ENCODE measurements at regions not wholly inside any gene's neighbourhood (a gene's known extent, or its start where the extent isn't known, plus 50 kb on each side); places are given as distances from the start of the nearest gene placed in this dataset.

GRCh38 chr18:28999726-29000125 is 822.8 kb upstream of the CDH2 start (continued):
- no peak for TF ChIP-seq HNF1A (IDR thresholded peaks at IDR 0.05; ENCODE audit: low read depth)
- no peak for TF ChIP-seq HNF1A (CRISPR knock-in tag; IDR thresholded peaks at IDR 0.05; ENCODE audit: borderline replicate concordance)
- TF ChIP-seq POGZ (CRISPR knock-in tag; IDR thresholded peaks at IDR 0.05), result no peak
- no peak for TF ChIP-seq PLRG1 (conservative IDR thresholded peaks at IDR 0.05)
- TF ChIP-seq ZKSCAN5 (CRISPR knock-in tag; IDR thresholded peaks at IDR 0.05), result no peak
- no peak for TF ChIP-seq TRIM22 (IDR thresholded peaks at IDR 0.05)

GRCh38 chr18:28995319-28995718 is 818.4 kb upstream of the CDH2 start:
- no peak for DNase-seq (ENCODE audit: low spot score)
- intact Hi-C loops (cut with micrococcal nuclease; ENCODE audit: unreplicated experiment), result no loop called here
- ATAC-seq, result no peak
- TF ChIP-seq ZNF703 (CRISPR knock-in tag; IDR thresholded peaks at IDR 0.05; ENCODE audit: borderline replicate concordance) (no peak), ZNF710 (CRISPR knock-in tag; IDR thresholded peaks at IDR 0.05; ENCODE audit: borderline replicate concordance) (no peak), NCOR1 (IDR thresholded peaks at IDR 0.05; ENCODE audit: borderline replicate concordance, low read length) (no peak), FOXP4 (CRISPR knock-in tag; IDR thresholded peaks at IDR 0.05) (no peak), SAP130 (CRISPR knock-in tag; IDR thresholded peaks at IDR 0.05; ENCODE audit: low read depth) (no peak), PHF5A (CRISPR knock-in tag; IDR thresholded peaks at IDR 0.05; ENCODE audit: low read depth, unreplicated experiment) (no peak), NR2C2 (CRISPR knock-in tag; IDR thresholded peaks at IDR 0.05; ENCODE audit: borderline replicate concordance) (no peak), ZNF431 (CRISPR knock-in tag; IDR thresholded peaks at IDR 0.05; ENCODE audit: borderline replicate concordance, low read depth) (no peak), ZNF10 (CRISPR knock-in tag; IDR thresholded peaks at IDR 0.05; ENCODE audit: borderline replicate concordance, low read depth) (no peak), ZNF788 (CRISPR knock-in tag; IDR thresholded peaks at IDR 0.05; ENCODE audit: borderline replicate concordance) (no peak)

More at GRCh38 chr18:28995319-28995718, 818.4 kb upstream of the CDH2 start:
- Histone ChIP-seq H3K4me3 (replicated peaks in 1 of 3; ENCODE audit: insufficient read depth in 1 of 3, low read depth in 2 of 3, low read length in 3 of 3) (no peak overlapping the region), H3K36me3 (replicated peaks in 1 of 2; ENCODE audit: control insufficient read depth in 1 of 2, insufficient read depth in 2 of 2, low read length in 2 of 2) (no peaks in the 10 kb centered on the region), H3K79me2 (ENCODE audit: insufficient read depth, low read length) (no peaks in the 10 kb centered on the region), H3K27ac (ENCODE audit: extremely low read length, insufficient read depth, low read length) (no peak overlapping the region), H3K9me3 (ENCODE audit: low read length) (no peaks in the 10 kb centered on the region), H2AFZ (ENCODE audit: low read length) (no peak overlapping the region), H3K27me3 (ENCODE audit: control insufficient read depth in 1 of 2, insufficient read depth in 2 of 2, low read length in 2 of 2) (no peaks in the 10 kb centered on the region), H3K4me2 (ENCODE audit: low read depth, low read length) (no peak overlapping the region), H3K9ac (ENCODE audit: insufficient read depth, low read depth, low read length) (no peak overlapping the region), H3K4me1 (ENCODE audit: insufficient read depth, low read length) (no peaks in the 10 kb centered on the region), H4K20me1 (ENCODE audit: insufficient read depth, low read length) (no peaks in the 10 kb centered on the region)
- in situ Hi-C loops (cut with HindIII; ENCODE audit: extremely low pct_ligation_motif_present, low pct_unique_long_range_greater_than_20kb), result no loop called here
- no TSS peak for BruUV-seq (replicated peaks)
- CTCF ChIA-PET (ENCODE audit: low intra/inter-chr PET ratio, low total read pairs), result no interaction called here
- POLR2A ChIA-PET, result no interaction called here
- FAIRE-seq, result no peak
